ENCODE measurements at regions not wholly inside any gene's neighbourhood (a gene's known extent, or its start where the extent isn't known, plus 50 kb on each side); places are given as distances from the start of the nearest gene placed in this dataset.

- TF ChIP-seq ISL1 (CRISPR knock-in tag; IDR thresholded peaks at IDR 0.05) (no peak), ZNF70 (CRISPR knock-in tag; IDR thresholded peaks at IDR 0.05) (no peak), SNAI2 (CRISPR knock-in tag; IDR thresholded peaks at IDR 0.05) (no peak), ZNF565 (CRISPR knock-in tag; conservative IDR thresholded peaks at IDR 0.05; ENCODE audit: low read depth) (no peak), CREB5 (CRISPR knock-in tag; IDR thresholded peaks at IDR 0.05; ENCODE audit: low read depth) (no peak), ARNTL (CRISPR knock-in tag; IDR thresholded peaks at IDR 0.05; ENCODE audit: borderline replicate concordance, low read depth) (no peak), GLIS3 (CRISPR knock-in tag; IDR thresholded peaks at IDR 0.05) (no peak), POU6F1 (CRISPR knock-in tag; IDR thresholded peaks at IDR 0.05; ENCODE audit: borderline replicate concordance, low read depth) (no peak), OSR1 (CRISPR knock-in tag; IDR thresholded peaks at IDR 0.05) (no peak), TOX (CRISPR knock-in tag; IDR thresholded peaks at IDR 0.05; ENCODE audit: borderline replicate concordance) (no peak), TSHZ2 (CRISPR knock-in tag; IDR thresholded peaks at IDR 0.05) (no peak), RARB (CRISPR knock-in tag; IDR thresholded peaks at IDR 0.05) (no peak), CSRNP3 (CRISPR knock-in tag; IDR thresholded peaks at IDR 0.05) (no peak), CSDC2 (CRISPR knock-in tag; IDR thresholded peaks at IDR 0.05) (no peak), ESRRG (CRISPR knock-in tag; IDR thresholded peaks at IDR 0.05) (no peak), ZNF8 (CRISPR knock-in tag; IDR thresholded peaks at IDR 0.05) (no peak)
- ATAC-seq = no peak
Measured at GRCh38 chr2:16122556-16122955, 182.2 kb downstream of the MYCN start.

- no peak for ATAC-seq
- TF ChIP-seq ZC3H10 (CRISPR knock-in tag; IDR thresholded peaks at IDR 0.05) = no peak
- TF ChIP-seq PPARA (CRISPR knock-in tag; IDR thresholded peaks at IDR 0.05; ENCODE audit: borderline replicate concordance) = no peak
- TF ChIP-seq TOX (CRISPR knock-in tag; IDR thresholded peaks at IDR 0.05; ENCODE audit: borderline replicate concordance) = no peak
- TF ChIP-seq PATZ1 (CRISPR knock-in tag; IDR thresholded peaks at IDR 0.05; ENCODE audit: borderline replicate concordance) = no peak
- TF ChIP-seq ZFP30 (CRISPR knock-in tag; IDR thresholded peaks at IDR 0.05) = no peak
- no peak for TF ChIP-seq ESRRG (CRISPR knock-in tag; IDR thresholded peaks at IDR 0.05)
- no peak for TF ChIP-seq ISL1 (CRISPR knock-in tag; IDR thresholded peaks at IDR 0.05)
- no peak for TF ChIP-seq CREB5 (CRISPR knock-in tag; IDR thresholded peaks at IDR 0.05; ENCODE audit: low read depth)
- no peak for TF ChIP-seq TSHZ2 (CRISPR knock-in tag; IDR thresholded peaks at IDR 0.05)
- no peak for TF ChIP-seq ZNF565 (CRISPR knock-in tag; conservative IDR thresholded peaks at IDR 0.05; ENCODE audit: low read depth)
- no peak for TF ChIP-seq ZFP3 (CRISPR knock-in tag; IDR thresholded peaks at IDR 0.05)
- TF ChIP-seq SNAI2 (CRISPR knock-in tag; IDR thresholded peaks at IDR 0.05) = no peak
- TF ChIP-seq RARB (CRISPR knock-in tag; IDR thresholded peaks at IDR 0.05) = no peak
- no peak for TF ChIP-seq ZNF70 (CRISPR knock-in tag; IDR thresholded peaks at IDR 0.05)
- TF ChIP-seq ZNF8 (CRISPR knock-in tag; IDR thresholded peaks at IDR 0.05) = no peak
- TF ChIP-seq CSDC2 (CRISPR knock-in tag; IDR thresholded peaks at IDR 0.05) = no peak
- TF ChIP-seq CSRNP3 (CRISPR knock-in tag; IDR thresholded peaks at IDR 0.05) = no peak
- TF ChIP-seq POU6F1 (CRISPR knock-in tag; IDR thresholded peaks at IDR 0.05; ENCODE audit: borderline replicate concordance, low read depth) = no peak
Measured at GRCh38 chr2:16121986-16122390, 181.6 kb downstream of the MYCN start.
